ENCODE measurements at regions not wholly inside any gene's neighbourhood (a gene's known extent, or its start where the extent isn't known, plus 50 kb on each side); places are given as distances from the start of the nearest gene placed in this dataset.
A peak's percentile ranks its signal among the peaks of the same experiment; 100 is the strongest.

DNA sequence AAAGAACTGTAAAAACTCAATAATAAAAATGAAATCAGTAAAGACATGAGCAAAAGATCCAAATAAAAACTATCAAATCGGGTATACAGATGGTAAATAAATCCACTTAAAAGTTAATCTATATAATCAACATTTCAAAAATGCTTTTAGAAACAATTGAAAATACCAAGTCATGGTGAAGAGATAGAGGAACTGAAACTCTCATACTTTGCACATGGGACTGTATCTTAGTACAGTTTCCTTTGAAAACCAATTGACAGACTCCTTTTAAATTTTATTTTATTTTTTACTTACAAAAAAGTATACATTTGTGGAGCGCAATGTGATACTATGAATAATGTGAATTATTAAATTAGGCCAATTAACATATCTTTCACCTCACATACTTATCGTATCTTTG lies 98.6 kb upstream of the FAR2 start:
- Histone ChIP-seq H3K27me3 (ENCODE audit: control insufficient read depth, insufficient read depth, low read length) (no peaks in the 10 kb centered on the region), H3K4me1 (ENCODE audit: control insufficient read depth, insufficient read depth, low read length) (no peaks in the 10 kb centered on the region), H3K36me3 (ENCODE audit: control insufficient read depth, insufficient read depth, low read length) (no peaks in the 10 kb centered on the region), H3K9me3 (ENCODE audit: control insufficient read depth, low read depth, low read length) (no peaks in the 10 kb centered on the region), H3K27ac (ENCODE audit: low read length) (no peak overlapping the region), H3K4me3 (ENCODE audit: low read length) (no peak overlapping the region)
- DNase-seq, result no peak
- WGBS (ENCODE audit: insufficient coverage, low lambda C conversion rate), result 58% methylated on average over 3 of the region's 3 CpGs

DNA sequence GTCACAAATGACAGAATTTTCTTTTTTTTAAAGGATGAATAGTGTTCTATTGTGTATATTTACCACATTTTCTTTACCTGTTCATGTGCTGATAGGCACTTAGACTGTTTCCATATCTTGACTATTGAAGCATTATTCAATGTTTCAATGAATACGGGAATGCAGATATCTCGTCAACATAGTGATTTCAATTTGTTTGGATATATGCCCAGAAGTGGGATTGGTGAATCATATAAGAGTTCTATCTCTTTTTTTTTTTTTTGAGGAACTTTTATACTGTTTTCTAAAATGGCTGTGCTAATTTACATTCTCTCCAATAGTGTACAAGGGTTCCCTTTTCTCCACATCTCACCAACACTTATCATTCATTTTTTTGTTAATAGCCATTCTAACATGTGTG lies 97.9 kb upstream of the FAR2 start:
- Histone ChIP-seq H3K4me1 (ENCODE audit: control insufficient read depth, insufficient read depth, low read length) (no peaks in the 10 kb centered on the region), H3K9me3 (ENCODE audit: control insufficient read depth, low read depth, low read length) (no peaks in the 10 kb centered on the region), H3K36me3 (ENCODE audit: control insufficient read depth, insufficient read depth, low read length) (no peaks in the 10 kb centered on the region), H3K27ac (ENCODE audit: low read length) (no peak overlapping the region), H3K4me3 (ENCODE audit: low read length) (no peak overlapping the region), H3K27me3 (ENCODE audit: control insufficient read depth, insufficient read depth, low read length) (no peaks in the 10 kb centered on the region)
- 100% methylated on average over 2 of the region's 2 CpGs for WGBS (ENCODE audit: insufficient coverage, low lambda C conversion rate)
- no peak for DNase-seq

- 100% methylated on average over 1 of the region's 1 CpG for WGBS (ENCODE audit: insufficient coverage, low lambda C conversion rate)
- no peak for DNase-seq
- H3K36me3 ChIP-seq (ENCODE audit: control insufficient read depth, insufficient read depth, low read length), result no peaks in the 10 kb centered on the region
- no peak overlapping the region for H3K4me3 ChIP-seq (ENCODE audit: low read length)
- no peaks in the 10 kb centered on the region for H3K27me3 ChIP-seq (ENCODE audit: control insufficient read depth, insufficient read depth, low read length)
- H3K4me1 ChIP-seq (ENCODE audit: control insufficient read depth, insufficient read depth, low read length), result no peaks in the 10 kb centered on the region
- no peaks in the 10 kb centered on the region for H3K9me3 ChIP-seq (ENCODE audit: control insufficient read depth, low read depth, low read length)
- H3K27ac ChIP-seq (ENCODE audit: low read length), result no peak overlapping the region
Observed at GRCh38 chr12:29053567-29053966, 95.5 kb upstream of the FAR2 start.

DNA sequence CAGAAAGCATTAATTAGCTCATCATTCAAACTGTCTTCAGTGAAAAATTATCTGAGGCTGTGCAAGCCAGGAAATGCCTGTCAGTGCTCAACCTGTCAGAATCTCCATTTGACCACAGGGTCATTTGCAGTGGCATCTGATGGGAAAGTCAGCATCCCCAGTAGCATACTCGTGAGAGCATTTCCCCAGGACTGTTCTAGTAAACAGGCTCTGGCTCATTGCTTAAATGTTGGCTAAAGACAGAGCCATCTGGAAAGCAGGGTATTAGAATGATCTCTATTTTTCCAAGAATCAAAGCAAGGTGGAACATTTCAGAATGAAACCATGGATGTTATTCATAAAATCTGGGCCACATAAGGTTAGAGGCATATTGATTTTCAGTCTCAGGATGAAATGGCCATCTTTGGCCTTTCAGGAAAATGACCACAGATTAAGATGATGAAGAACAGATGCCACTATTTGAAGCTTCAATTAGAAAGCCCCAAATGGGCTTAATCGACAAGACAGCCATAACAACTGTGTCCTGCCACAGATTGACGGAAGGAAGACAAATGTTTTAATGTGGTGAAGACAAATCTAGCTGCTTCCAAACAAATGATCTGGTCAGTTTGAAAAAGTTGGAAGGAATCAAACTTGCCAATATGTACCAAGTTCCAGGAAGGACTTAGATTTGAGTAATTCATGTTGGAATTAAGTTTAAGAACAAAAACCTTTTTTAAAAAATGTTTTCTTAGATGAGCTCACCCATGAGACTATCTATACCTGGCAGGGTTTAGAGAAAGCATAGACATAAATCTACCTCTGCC lies 94.0 kb upstream of the FAR2 start:
- Histone ChIP-seq H3K36me3 (ENCODE audit: control insufficient read depth, insufficient read depth, low read length) (no peaks in the 10 kb centered on the region), H3K4me1 (ENCODE audit: control insufficient read depth, insufficient read depth, low read length) (no peaks in the 10 kb centered on the region), H3K27ac (ENCODE audit: low read length) (no peak overlapping the region), H3K9me3 (ENCODE audit: control insufficient read depth, low read depth, low read length) (no peaks in the 10 kb centered on the region), H3K27me3 (ENCODE audit: control insufficient read depth, insufficient read depth, low read length) (no peaks in the 10 kb centered on the region), H3K4me3 (ENCODE audit: low read length) (no peak overlapping the region)
- WGBS (ENCODE audit: insufficient coverage, low lambda C conversion rate), result no CpG with 5 or more reads among the region's 3 CpGs
- DNase-seq, result no peak

DNA sequence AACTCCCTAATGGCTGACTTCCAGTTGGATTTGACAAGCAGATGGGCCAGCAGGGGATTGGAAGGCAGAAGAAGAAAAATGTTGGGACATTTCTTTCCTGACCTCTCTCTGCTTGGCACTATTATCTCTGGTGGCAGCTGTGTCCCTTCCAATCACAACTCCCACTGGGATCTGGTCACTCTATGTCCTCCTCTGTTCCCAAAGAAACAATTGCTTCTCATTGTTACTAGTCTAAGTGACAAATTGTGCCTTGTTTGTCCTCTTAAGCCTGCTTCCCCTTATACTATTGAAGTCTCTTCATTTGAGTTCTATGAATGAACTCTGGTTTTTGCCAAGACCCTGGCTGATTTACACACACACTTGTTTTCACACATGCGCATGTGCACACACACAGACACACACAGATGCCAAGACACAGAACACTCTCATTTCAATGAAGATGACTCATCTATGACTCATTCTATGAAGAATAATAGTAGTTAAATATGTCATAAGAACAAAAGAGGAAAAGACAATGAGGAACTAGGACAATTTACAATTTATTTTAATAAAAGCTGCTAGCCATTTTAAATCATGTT lies 83.0 kb upstream of the FAR2 start:
- H3K4me1 ChIP-seq (ENCODE audit: control insufficient read depth, insufficient read depth, low read length), result no peaks in the 10 kb centered on the region
- H3K36me3 ChIP-seq (ENCODE audit: control insufficient read depth, insufficient read depth, low read length), result no peaks in the 10 kb centered on the region
- no CpG with 5 or more reads among the region's 1 CpG for WGBS (ENCODE audit: insufficient coverage, low lambda C conversion rate)
- H3K9me3 ChIP-seq (ENCODE audit: control insufficient read depth, low read depth, low read length), result no peaks in the 10 kb centered on the region
- H3K27ac ChIP-seq (ENCODE audit: low read length), result no peak overlapping the region
- no peak for DNase-seq
- no peak overlapping the region for H3K4me3 ChIP-seq (ENCODE audit: low read length)
- H3K27me3 ChIP-seq (ENCODE audit: control insufficient read depth, insufficient read depth, low read length), result no peaks in the 10 kb centered on the region

- no CpG with 5 or more reads among the region's 1 CpG for WGBS (ENCODE audit: insufficient coverage, low lambda C conversion rate)
- no peak for DNase-seq
- H3K27ac ChIP-seq (ENCODE audit: low read length), result no peak overlapping the region
- H3K4me1 ChIP-seq (ENCODE audit: control insufficient read depth, insufficient read depth, low read length), result no peaks in the 10 kb centered on the region
- no peak overlapping the region for H3K4me3 ChIP-seq (ENCODE audit: low read length)
- H3K9me3 ChIP-seq (ENCODE audit: control insufficient read depth, low read depth, low read length), result no peaks in the 10 kb centered on the region
- H3K27me3 ChIP-seq (ENCODE audit: control insufficient read depth, insufficient read depth, low read length), result no peaks in the 10 kb centered on the region
- H3K36me3 ChIP-seq (ENCODE audit: control insufficient read depth, insufficient read depth, low read length), result no peaks in the 10 kb centered on the region
Observed at GRCh38 chr12:29067430-29067829, 81.6 kb upstream of the FAR2 start.

DNA sequence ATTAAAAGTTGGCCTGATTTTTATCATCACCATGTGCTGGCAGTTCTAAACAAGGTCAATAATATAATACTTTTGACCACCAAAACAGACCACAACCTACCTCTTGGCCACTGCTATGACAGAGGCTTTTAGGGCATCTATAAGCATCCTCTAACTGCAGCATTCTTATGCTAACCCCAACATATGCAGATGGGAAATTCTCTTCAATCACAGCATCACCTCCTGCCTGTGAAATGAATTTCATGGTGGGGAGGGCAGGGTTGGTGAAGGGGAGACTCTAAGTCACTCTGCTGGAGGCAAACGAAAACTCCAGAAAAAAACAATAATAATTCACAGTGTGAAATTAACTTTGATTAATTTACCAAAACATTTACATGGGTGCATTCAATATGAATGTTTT lies 78.8 kb upstream of the FAR2 start:
- WGBS (ENCODE audit: insufficient coverage, low lambda C conversion rate), result no CpG with 5 or more reads among the region's 1 CpG
- Histone ChIP-seq H3K36me3 (ENCODE audit: control insufficient read depth, insufficient read depth, low read length) (no peaks in the 10 kb centered on the region), H3K4me1 (ENCODE audit: control insufficient read depth, insufficient read depth, low read length) (no peaks in the 10 kb centered on the region), H3K4me3 (ENCODE audit: low read length) (no peak overlapping the region), H3K9me3 (ENCODE audit: control insufficient read depth, low read depth, low read length) (no peaks in the 10 kb centered on the region), H3K27me3 (ENCODE audit: control insufficient read depth, insufficient read depth, low read length) (no peaks in the 10 kb centered on the region), H3K27ac (ENCODE audit: low read length) (no peak overlapping the region)
- no peak for DNase-seq

GRCh38 chr12:29071099-29071498 lies 78.0 kb upstream of the FAR2 start:
- H3K4me1 ChIP-seq (ENCODE audit: control insufficient read depth, insufficient read depth, low read length), result no peaks in the 10 kb centered on the region
- no peaks in the 10 kb centered on the region for H3K27me3 ChIP-seq (ENCODE audit: control insufficient read depth, insufficient read depth, low read length)
- DNase-seq, result no peak
- no peaks in the 10 kb centered on the region for H3K9me3 ChIP-seq (ENCODE audit: control insufficient read depth, low read depth, low read length)
- H3K27ac ChIP-seq (ENCODE audit: low read length), result no peak overlapping the region
- H3K36me3 ChIP-seq (ENCODE audit: control insufficient read depth, insufficient read depth, low read length), result no peaks in the 10 kb centered on the region
- no peak overlapping the region for H3K4me3 ChIP-seq (ENCODE audit: low read length)

GRCh38 chr12:29072631-29073030 lies 76.4 kb upstream of the FAR2 start:
- no peak overlapping the region for H3K27ac ChIP-seq (ENCODE audit: low read length)
- no peaks in the 10 kb centered on the region for H3K9me3 ChIP-seq (ENCODE audit: control insufficient read depth, low read depth, low read length)
- H3K4me1 ChIP-seq (ENCODE audit: control insufficient read depth, insufficient read depth, low read length), result no peaks in the 10 kb centered on the region
- H3K36me3 ChIP-seq (ENCODE audit: control insufficient read depth, insufficient read depth, low read length), result no peaks in the 10 kb centered on the region
- no peak overlapping the region for H3K4me3 ChIP-seq (ENCODE audit: low read length)
- WGBS (ENCODE audit: insufficient coverage, low lambda C conversion rate), result no CpG with 5 or more reads among the region's 1 CpG
- DNase-seq, result no peak
- no peaks in the 10 kb centered on the region for H3K27me3 ChIP-seq (ENCODE audit: control insufficient read depth, insufficient read depth, low read length)

- no peaks in the 10 kb centered on the region for H3K9me3 ChIP-seq (ENCODE audit: control insufficient read depth, low read depth, low read length)
- DNase-seq, result peak; percentile 38 to 41
Observed at GRCh38 chr12:29073631-29074239, 75.3 kb upstream of the FAR2 start.

DNA sequence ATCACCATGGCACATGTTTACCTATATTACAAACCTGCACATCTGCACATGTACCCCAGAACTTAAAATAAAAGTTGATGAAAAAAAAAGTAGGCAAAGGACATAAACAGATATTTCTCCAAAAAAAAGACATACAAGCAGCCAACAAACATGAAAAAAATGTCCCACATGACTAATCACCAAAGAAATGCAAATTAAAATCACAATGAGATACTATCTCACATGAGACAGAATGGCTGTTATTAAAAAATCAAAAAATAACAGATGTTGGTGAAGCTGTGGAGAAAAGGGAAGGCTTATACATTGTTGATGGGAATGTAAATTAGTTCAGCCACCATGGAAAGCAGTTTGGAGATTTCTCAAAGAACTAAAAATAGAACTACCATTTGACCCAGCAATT lies 68.0 kb upstream of the FAR2 start:
- H3K27ac ChIP-seq (ENCODE audit: low read length), result no peak overlapping the region
- H3K27me3 ChIP-seq (ENCODE audit: control insufficient read depth, insufficient read depth, low read length), result no peaks in the 10 kb centered on the region
- no peak overlapping the region for H3K4me3 ChIP-seq (ENCODE audit: low read length)
- no peaks in the 10 kb centered on the region for H3K9me3 ChIP-seq (ENCODE audit: control insufficient read depth, low read depth, low read length)
- H3K4me1 ChIP-seq (ENCODE audit: control insufficient read depth, insufficient read depth, low read length), result no peaks in the 10 kb centered on the region
- no peak for DNase-seq
- H3K36me3 ChIP-seq (ENCODE audit: control insufficient read depth, insufficient read depth, low read length), result no peaks in the 10 kb centered on the region

More at GRCh38 chr12:29073631-29074239, 75.3 kb upstream of the FAR2 start:
- Histone ChIP-seq H3K27me3 (ENCODE audit: control insufficient read depth, insufficient read depth, low read length) (no peaks in the 10 kb centered on the region), H3K36me3 (ENCODE audit: control insufficient read depth, insufficient read depth, low read length) (no peaks in the 10 kb centered on the region), H3K27ac (ENCODE audit: low read length) (no peak overlapping the region), H3K4me1 (ENCODE audit: control insufficient read depth, insufficient read depth, low read length) (no peaks in the 10 kb centered on the region), H3K4me3 (ENCODE audit: low read length) (no peak overlapping the region)
- WGBS (ENCODE audit: insufficient coverage, low lambda C conversion rate), result no CpG with 5 or more reads among the region's 3 CpGs

Data from large intestine (tissue), 3 donors.